GM10266 (cell line): ENCODE measurements at regions not wholly inside any gene's neighbourhood (a gene's known extent, or its start where the extent isn't known, plus 50 kb on each side); places are given as distances from the start of the nearest gene placed in this dataset.

ENCODE experiments used
- DNase-seq: peaks from one replicate; pipeline ENCODE4 v3.0.0; 2012; ENCODE audit errors: extremely low spot score
- TF ChIP-seq, protein P1 (sequence below): IDR thresholded peaks from 2 replicates; pipeline ENCODE4 v1.5.1; 2012; ENCODE audit warnings: mild to moderate bottlenecking, low read depth; ENCODE audit not compliant: control insufficient read depth, insufficient read depth; ENCODE audit errors: missing control alignments

DNA sequence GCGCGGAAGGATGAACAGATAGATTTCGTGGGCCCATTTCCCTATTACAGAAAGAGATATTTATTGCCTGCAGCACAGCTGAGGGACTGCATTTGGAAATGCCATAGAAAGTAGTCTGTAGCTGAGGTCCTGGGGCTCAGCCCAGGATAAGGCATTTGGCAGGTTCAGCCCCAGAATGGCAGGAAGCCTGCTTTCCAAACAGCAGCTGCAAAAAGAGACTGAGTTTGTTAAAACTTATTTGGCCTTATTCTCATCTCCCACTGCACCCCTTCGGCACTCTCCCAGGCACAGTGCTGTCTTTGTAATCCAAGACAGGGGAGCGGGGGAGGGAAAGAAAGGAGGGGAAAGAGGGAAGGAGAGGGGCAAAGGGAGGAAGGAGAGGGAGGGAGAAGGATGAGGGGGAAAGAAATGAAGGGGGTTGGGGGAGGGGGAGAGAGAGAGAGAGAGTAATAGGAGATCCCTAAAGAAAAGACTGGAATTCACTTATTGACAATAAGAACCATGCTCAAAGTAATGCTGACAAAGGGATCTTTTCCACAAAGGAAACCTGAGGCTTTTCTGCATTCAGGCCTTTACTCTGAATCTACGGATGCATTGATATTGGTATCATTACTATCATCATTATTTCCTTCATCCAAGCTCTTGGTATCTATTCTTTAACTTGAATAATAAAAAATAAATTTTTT lies 94.0 kb upstream of the LRRN1 start:
- TF ChIP-seq, protein P1, sequence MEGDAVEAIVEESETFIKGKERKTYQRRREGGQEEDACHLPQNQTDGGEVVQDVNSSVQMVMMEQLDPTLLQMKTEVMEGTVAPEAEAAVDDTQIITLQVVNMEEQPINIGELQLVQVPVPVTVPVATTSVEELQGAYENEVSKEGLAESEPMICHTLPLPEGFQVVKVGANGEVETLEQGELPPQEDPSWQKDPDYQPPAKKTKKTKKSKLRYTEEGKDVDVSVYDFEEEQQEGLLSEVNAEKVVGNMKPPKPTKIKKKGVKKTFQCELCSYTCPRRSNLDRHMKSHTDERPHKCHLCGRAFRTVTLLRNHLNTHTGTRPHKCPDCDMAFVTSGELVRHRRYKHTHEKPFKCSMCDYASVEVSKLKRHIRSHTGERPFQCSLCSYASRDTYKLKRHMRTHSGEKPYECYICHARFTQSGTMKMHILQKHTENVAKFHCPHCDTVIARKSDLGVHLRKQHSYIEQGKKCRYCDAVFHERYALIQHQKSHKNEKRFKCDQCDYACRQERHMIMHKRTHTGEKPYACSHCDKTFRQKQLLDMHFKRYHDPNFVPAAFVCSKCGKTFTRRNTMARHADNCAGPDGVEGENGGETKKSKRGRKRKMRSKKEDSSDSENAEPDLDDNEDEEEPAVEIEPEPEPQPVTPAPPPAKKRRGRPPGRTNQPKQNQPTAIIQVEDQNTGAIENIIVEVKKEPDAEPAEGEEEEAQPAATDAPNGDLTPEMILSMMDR: no peak
- DNase-seq: no peak

DNA sequence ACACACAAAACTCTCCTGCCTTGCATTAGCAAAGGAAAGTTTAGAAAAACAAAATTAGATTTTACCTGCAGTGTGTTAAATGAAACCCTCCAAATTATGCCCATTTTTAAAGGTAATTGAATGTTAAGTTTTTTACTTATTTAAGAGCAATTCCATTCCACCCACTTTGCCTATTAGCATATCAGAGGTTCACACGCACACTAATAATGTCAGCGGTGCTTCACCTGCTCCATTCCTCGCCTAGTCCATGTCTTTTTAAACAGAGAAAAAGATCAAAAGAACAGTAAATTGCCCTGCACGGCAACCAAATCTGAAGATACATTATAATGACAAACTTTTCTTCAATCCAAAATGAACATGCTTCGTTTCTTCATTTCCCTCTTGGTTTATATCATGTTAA lies 97.3 kb upstream of the LRRN1 start:
- no peak for DNase-seq
- TF ChIP-seq, protein P1: no peak

DNA sequence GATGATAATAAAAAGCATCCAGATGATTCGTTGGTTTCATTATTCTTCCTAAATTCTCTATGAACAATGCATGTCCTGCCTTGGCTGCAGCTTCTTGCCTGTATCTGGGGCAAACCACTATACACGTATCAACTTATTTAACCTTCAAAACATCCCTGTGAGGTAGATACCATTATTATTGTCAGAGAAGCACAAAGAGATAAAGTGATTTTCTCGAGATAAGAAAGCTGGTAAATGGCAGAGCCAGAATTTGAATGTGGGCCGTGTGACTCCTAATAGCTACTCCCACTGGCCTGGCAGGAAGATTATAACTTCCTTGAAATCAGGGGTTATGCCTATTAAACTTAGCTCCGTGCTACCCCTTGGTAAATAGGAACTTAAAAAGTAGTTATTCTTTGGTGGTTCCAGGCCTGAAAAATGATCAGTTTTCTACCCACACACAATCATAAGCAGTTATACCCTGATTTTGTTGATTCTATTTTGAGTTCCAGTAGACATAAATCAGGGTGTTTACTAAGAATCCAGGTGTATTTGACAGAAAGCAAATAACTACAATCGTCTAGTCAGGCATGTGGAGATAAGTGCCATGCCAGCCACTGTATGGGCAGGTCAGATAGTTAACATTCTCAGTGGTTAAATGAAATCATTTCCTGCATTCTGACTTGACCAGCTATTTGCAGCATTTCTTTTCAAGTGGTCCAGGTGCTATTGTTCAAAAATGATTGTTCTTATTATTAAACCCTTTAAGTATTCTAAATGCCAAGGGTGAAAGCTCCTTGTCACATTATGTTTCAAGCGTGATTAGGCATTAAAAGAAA lies 99.2 kb upstream of the LRRN1 start:
- TF ChIP-seq, protein P1: no peak
- no peak for DNase-seq

- no peak for DNase-seq
- TF ChIP-seq, protein P1: no peak
Observed at GRCh38 chr3:3699407-3699806, 99.8 kb upstream of the LRRN1 start.

GRCh38 chr3:3696345-3696744 lies 102.9 kb upstream of the LRRN1 start:
- no peak for DNase-seq
- TF ChIP-seq, protein P1: no peak

GRCh38 chr3:3693593-3693992 lies 105.6 kb upstream of the LRRN1 start:
- DNase-seq: no peak
- TF ChIP-seq, protein P1: no peak
